HG02943 (cell line): ENCODE measurements at regions not wholly inside any gene's neighbourhood (a gene's known extent, or its start where the extent isn't known, plus 50 kb on each side); places are given as distances from the start of the nearest gene placed in this dataset.

Experiments
- ATAC-seq: cut with Tn5 transposase; IDR thresholded peaks from one replicate; pipeline ENCODE4 v1.9.1; 2021; ENCODE audit warnings: mild to moderate bottlenecking, low read depth, moderate library complexity; ENCODE audit not compliant: unreplicated experiment

DNA sequence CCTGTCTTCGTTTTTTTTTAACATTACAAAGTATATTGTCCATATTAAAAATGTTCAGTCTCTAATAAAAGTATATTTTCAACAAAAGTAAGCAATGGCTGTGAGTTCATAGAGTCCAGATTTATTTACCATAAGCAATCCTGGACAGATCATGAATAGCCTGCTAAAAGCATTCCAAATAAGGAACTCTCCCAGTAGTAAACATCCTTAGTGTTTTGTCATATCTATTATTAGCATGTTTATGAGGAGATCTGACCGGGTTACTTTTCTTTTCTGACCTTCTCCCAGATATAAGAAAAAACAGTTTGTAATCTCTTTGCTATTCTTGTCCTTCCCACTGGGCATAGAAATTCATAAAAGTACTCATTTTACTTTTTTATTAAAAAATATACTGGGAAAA lies 403.9 kb upstream of the ANO3 start:
- no peak for ATAC-seq

DNA sequence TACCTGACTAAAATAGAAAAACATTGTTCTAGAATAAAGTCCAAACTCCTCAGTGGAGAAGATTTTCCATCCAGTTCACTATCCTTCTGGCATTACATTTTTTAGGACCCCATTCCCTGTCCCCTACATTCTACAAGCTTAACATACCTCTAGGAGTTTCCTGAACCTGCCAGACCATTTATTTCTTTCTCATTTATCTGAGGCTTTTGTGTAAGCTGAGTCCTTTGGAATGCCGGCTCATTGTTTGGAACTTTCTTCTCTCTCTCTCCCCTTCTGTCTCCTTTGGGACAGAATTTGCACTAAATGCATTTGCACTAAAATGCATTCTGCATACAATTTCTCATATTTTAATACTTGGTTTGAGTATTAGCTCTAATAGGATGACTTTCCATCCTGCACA lies 393.0 kb upstream of the ANO3 start:
- no peak for ATAC-seq

DNA sequence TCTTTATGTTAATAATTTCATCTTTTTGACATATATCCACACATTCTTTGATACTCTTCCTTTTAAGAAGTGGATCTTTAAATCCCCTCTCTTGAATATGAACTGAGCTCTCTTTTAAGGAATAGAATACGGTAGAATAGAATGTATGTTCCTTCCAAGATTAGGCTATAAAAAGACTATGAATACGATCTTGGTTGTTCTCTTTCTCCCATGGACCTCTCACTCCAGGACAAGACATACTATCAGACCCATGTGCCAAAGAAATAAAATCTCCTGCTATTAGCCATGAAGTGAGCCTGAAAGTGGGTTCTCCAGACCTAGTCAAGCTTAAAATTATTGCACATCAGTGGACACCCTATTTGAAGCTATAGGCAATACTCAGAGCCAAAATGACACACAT lies 392.2 kb upstream of the ANO3 start:
- no peak for ATAC-seq

DNA sequence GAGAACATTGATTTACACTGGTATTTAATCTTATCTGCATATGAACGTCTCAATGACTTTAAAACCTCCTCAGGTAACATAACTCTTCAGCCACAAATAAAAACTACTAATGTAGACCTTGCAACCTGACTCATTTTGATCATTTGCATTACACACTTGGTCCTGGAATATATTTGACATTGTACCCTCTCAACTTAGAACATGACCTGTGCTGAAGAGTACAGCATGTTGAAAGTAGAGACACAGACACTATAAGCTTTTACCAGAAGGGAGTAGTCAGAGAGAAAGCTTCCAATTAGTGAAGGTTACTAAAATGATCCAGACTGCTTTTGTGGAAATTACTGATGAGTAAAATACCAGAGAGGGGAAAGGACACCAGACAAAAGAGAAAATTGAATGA lies 390.6 kb upstream of the ANO3 start:
- no peak for ATAC-seq

DNA sequence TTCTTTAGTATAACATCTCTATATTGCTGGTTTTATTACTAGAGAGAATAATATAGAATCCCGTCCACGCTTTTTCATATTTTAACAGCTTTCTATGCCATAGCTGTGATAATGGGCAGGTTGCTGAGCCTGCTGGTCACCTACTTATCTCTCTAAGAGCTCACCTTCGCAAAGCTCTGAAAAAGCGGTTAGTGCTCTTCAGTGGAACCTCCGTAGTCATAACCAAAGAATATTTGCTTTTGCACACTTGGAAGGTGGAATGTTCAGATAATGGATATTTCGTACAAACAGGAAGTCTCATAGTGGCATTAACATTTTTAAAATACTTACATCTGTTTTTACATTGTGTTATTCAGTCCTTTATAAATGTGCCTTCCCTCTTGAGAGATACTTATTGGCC lies 388.9 kb upstream of the ANO3 start:
- ATAC-seq, result no peak

DNA sequence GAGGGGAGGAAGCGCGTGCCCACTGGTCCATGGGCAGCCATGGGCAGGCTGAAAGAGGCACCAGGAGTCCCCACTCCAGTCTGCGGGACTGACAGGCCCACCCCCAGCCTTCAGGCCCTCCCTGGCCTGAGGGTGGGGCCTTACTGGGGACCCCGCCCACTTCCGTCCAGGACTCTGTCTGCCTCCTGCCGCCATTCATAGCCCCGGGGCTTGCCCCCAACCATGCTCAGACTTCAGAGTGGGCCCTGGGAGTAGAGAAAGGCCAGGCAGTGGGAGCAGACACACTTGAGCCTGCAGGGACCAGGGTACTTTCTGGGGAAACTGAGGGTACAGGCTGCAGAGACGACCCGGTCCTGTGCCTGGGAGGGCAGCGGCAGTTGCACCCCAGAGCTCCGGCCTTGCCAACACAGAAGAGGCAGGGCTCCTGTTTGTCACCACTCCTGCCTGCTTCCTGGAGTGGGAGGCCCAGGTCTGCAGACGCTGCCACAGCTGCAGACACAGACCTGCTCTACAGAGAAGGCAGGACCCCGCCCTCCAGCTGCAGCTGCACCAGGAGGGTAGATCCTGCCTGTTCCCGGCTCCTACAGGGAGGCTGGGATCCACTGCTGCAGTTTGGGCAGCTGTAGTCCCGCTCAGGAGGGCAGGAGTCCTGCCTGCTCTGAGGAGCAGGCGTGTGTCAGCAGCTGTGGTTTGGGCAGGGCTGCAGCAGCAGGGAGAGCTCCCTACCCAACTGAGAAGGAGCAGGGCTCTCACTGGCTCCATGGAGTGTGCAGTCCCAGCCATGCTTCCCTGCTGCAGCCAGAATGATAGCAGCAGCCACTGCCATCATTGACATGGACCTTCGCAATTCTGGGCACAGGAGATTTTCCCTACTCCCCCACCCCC lies 387.9 kb upstream of the ANO3 start:
- ATAC-seq, result no peak

DNA sequence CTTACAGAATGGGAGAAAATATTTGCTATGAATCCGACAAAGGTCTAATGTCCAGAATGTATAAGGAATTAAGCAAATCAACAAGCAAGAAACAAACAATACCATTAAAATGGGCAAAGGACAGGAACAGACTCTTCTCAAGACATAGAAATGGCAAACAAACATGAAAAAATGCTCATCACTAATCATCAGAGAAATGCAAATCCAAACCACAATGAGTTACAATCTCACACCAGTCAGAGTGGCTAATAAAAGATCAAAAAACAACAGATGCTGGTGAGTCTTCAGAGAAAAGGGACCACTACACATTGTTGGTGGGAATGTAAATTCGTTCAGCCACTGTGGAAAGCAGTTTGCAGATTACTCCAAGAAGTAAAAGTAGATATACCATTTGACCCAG lies 382.0 kb upstream of the ANO3 start:
- no peak for ATAC-seq

DNA sequence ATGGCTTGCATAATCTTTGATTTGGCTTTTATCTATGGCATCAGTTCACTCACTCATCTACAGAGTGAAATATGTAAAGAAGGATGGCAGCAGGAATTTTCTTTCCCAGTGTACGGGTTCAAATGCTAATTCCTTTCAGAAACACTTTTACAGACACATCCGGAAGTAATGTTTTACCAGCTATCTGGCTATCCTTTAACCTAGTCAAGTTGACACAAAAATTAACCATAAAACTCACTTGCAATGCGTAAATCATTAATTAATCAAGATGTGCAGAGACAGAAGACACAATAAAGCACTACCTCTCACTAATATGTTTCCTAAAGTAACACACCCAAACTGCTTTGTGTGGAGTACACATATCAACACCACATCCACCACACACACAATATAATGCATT lies 378.9 kb upstream of the ANO3 start:
- no peak for ATAC-seq

DNA sequence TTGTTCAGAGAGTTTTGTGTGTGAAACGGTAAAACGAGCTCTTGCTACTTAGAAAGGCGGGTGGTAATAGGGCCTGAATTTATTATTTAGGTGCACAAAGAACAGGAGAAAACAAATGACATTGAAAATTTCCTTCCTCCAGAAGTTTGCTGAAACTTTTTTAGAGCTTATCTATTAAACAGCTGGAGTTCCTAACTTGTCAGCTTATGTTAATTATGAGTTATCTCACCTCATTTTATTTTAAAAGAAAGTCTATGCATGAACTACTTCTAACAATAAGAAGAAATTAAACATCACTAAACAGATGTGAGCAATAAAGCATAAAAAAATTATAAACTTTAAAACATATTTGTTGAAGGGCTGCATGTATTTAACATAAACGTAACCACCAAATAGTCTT lies 373.9 kb upstream of the ANO3 start:
- ATAC-seq, result no peak

DNA sequence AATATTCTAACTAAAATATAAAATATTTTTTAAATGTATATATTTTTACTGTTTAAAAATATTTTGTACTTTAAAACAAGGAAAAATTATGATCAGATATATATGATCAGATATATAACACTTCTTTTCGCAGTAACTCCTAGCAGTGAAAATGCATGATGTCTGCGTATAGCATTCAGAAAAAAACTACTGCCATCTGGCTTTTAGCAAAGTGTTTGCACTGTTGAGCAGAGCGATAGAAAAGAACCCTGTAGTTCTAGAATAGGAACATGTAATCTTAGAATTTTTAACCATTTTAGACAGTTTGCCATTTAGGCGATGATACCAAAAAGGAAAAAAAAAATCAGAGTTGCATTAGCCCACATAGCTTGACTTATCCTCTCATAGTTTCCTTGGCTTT lies 370.4 kb upstream of the ANO3 start:
- no peak for ATAC-seq

DNA sequence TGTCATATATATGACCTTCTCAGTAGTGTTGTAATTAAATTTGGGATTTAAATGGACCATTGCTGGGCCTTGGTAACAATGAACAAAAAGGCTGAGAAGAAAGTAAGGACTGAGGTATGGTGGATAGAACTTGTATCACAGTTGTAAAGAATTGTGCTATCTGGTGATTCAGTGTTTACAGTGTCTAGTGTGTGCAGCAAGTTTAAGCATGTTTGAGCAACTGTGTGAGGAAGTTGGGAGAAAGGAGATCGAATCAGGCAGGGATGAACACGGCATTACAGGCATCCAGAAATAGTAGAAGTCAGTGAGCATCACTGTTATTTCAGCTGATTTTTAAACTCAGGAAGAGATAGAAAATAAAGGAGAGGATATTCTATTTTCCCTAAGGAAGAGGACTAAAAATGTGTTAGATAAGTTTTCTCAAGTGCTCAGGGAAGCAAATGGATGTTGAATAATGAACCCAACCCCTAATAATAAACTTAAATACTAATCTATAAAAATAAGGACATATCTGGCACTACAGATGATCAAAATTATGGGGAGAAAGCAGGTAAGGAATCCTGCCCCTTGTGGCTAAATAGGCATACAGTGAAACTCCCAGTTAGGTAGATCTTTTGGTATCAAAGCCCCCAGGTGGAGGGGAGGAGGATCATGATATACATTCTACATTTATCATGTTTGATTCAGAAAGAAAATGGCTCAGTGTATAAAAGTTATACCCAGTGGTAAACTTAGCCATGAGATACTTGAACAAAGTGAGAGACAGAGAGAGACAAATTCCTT lies 361.0 kb upstream of the ANO3 start:
- ATAC-seq, result no peak

DNA sequence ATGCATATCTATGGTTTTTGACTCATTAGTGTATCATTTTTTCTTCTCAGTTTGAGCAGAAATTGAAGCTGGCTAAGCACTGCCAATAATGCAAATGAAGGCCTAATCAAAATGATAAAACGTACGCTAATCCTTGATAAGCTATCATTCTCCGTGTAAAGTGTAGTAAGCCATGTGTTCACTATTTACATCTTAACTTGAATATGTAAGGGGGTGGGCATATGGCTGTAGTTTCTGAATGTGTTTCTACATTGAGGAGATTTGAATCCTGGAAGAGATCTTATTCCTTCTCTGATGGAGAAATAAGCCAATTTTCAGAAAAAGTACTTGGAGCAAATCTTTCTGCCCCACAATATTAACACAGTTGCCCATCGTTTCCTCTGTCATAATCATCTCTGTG lies 351.8 kb upstream of the ANO3 start:
- ATAC-seq, result no peak

DNA sequence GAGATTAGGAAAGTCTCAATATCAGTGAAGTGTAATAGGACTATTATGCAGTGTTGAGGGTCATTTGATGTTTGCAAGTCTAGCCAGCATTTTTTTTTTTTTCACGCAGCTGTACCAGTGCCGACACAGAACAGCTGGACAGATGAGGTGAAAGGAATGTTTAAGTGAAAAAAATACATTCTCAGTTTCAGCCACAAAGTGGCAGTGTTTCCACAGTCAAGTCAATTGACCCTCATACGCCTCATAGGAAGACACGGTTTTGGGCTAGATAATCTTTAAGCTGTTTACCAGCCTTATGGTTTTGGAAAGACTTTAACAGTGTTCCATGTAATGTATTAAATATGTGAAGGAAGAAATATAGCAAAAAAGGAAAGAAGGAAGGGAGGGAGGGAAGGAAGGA lies 349.9 kb upstream of the ANO3 start:
- ATAC-seq, result peak; percentile 99

DNA sequence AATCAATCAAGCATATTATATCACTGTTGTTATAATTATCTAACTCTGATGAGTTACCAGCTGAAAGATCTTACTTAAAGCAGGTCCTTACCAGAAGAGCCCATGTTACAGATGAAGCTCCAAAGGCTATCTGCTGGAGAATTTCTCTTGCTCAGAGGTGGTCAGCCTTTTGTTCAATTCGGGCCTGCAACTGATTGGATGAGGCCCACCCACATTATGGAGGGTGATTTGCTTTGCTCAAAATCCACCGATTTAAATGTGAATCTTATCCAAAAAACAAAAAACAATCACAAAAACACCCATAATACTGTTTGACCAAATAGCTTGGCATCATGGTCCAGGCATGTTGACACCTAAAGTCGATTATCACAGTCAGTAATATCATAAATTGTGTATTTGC lies 348.6 kb upstream of the ANO3 start:
- no peak for ATAC-seq

DNA sequence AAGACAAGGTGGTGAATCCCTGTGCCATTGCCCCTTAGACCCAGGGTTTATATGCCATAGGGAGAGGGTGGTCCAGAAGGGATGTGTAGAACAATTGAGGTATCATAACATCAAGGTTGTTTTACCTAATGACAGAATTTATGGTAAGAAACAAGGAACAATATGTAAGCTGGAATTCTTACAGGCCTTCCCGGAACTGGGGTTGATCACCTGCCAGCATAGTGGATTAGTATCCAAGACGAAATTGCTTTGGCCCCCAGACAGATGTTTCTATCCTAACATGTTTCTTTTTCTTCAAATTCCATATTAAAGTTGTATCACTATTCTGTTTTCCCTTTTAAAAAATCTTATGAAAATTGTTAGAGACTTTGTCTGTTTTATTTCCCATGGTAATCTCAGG lies 343.8 kb upstream of the ANO3 start:
- no peak for ATAC-seq

DNA sequence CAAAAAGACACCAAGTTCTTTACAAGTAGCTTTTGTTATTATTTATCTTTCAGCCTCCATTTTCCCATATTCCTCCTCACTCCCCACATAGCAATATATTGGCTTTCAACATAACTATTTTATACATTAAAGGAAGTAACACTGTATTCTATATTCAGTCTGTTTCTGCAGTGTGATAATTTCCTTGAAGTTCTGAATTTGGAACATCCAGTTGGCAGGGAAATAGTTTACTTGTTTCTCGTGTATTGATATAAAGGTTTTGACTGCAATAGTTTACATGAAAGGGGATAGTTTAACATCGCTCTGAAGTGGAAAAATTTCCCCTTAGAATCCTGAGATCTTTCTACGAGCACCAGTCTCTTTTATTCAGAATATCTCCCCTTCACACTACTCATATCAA lies 341.5 kb upstream of the ANO3 start:
- ATAC-seq, result no peak

DNA sequence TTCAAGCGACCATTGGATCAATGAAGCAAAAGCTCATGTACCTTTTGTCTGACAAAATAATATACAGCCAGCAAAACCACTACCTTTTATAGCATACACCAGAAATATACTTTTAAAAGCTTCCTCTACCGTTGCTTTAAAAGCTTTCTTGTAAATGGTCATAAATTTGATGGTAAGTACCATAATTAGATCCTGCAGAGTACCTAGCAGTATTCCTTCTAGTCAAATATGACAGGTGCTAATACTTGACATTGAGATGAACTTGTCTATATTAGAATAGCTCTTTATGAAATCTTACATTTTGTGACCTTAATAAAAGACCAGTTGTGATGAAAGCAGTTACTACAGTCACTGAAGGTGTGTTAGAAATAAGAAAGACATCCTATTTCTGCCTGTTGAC lies 340.5 kb upstream of the ANO3 start:
- ATAC-seq, result no peak

DNA sequence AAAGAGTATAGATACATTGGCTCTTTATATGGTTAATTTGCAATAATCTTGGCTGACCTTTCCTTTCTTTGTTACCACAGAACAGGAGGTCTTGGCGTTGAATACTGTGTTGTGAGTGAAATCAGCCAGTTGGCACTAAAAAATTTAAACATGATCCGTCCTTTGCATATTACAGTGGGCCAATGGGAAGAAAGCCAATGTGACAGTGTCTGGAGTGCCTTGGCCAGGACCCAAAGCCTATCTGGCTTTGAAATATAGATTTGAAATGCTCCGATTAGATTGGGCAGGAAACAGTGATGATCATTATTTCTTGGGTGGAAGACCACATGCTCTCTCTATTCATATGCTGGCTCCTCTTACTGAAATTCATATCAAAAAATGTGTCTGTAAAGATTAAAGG lies 339.6 kb upstream of the ANO3 start:
- ATAC-seq, result no peak

DNA sequence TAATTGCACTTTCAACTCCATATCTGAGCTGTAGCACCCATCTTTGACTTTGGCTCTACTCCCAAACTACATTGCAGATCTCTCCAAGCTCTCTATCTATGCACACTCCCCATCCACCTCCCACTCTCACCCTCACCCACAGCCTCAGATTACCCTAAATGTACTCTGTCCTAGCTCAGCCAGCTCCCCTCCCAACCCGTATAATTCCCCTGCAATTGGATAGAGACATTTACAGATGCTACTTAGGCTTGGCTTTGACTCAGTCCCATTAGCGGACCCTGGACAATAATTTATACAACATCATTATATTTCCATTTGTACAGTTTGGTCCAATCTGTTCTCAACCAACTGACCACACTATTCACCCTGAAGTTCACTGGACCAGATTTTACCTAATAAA lies 338.9 kb upstream of the ANO3 start:
- ATAC-seq, result no peak

DNA sequence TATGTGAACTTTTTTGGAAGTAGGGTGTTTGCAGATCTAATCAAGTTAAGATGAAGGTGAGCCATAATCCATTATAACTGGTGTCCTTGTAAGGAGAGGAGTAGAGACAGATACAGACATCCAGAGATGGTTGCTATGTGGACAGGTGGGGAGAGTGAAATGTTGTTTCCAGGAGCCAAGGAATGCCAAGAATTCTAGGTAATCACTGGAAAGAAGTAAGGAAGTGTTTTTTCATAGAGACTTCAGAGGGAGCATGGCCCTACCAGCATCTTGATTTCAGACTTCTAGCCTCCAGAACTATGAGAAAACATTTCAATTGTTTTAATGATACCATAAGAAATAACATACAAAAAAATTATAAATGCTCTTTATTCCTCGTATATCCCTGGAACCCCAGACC lies 320.5 kb upstream of the ANO3 start:
- ATAC-seq, result no peak

DNA sequence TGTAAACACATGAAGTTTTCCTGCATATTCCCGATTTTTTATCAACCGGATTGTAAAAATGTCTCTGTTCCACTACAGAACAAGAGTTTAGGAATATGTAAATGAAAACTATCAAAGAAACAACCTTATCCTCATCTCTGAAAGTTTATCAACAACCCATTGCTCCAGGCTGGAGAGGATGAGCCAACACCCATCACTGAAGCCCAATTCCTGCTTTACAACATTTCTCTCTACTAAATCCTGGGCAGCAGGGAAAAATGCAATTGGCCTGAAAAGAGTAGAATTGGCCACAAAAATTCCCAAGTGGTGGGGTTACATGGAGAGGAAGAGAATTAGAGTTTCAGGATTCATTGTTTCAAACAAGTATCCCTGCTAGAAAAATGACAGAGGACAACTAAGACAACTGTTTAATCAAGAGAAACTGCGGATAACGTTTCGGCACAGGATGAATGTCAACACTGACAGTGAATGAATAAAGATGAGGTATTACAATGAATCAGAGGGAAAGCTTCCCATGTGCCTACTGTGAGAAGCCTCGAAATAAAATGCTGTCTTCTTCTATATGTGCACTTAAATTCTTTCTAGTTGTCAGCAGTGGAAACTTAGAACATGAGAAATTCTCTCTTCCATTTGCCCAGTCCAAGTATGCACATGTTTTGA lies 317.3 kb upstream of the ANO3 start:
- no peak for ATAC-seq
